ENCODE measurements at regions not wholly inside any gene's neighbourhood (a gene's known extent, or its start where the extent isn't known, plus 50 kb on each side); places are given as distances from the start of the nearest gene placed in this dataset.

- Histone ChIP-seq H3K4me2 (ENCODE audit: low read length) (no peak overlapping the region), H2AFZ (ENCODE audit: low read depth, low read length) (no peak overlapping the region)
- TF ChIP-seq POLR2AphosphoS5 (IDR thresholded peaks at IDR 0.05) (no peak), MXI1 (conservative IDR thresholded peaks at IDR 0.05; ENCODE audit: poor library complexity, severe bottlenecking) (no peak), EP300 (conservative IDR thresholded peaks at IDR 0.05; ENCODE audit: poor library complexity, severe bottlenecking) (no peak), EZH2 (IDR thresholded peaks at IDR 0.05; ENCODE audit: borderline replicate concordance, insufficient read depth, low read length, poor library complexity, severe bottlenecking) (no peak), CTCF (IDR thresholded peaks at IDR 0.05; ENCODE audit: poor library complexity, severe bottlenecking) (no peak), TAF1 (IDR thresholded peaks at IDR 0.05; ENCODE audit: low read depth) (no peak), RAD21 (conservative IDR thresholded peaks at IDR 0.05) (no peak), SMC3 (conservative IDR thresholded peaks at IDR 0.05; ENCODE audit: poor library complexity) (no peak)
- TF ChIP-seq, protein P1, sequence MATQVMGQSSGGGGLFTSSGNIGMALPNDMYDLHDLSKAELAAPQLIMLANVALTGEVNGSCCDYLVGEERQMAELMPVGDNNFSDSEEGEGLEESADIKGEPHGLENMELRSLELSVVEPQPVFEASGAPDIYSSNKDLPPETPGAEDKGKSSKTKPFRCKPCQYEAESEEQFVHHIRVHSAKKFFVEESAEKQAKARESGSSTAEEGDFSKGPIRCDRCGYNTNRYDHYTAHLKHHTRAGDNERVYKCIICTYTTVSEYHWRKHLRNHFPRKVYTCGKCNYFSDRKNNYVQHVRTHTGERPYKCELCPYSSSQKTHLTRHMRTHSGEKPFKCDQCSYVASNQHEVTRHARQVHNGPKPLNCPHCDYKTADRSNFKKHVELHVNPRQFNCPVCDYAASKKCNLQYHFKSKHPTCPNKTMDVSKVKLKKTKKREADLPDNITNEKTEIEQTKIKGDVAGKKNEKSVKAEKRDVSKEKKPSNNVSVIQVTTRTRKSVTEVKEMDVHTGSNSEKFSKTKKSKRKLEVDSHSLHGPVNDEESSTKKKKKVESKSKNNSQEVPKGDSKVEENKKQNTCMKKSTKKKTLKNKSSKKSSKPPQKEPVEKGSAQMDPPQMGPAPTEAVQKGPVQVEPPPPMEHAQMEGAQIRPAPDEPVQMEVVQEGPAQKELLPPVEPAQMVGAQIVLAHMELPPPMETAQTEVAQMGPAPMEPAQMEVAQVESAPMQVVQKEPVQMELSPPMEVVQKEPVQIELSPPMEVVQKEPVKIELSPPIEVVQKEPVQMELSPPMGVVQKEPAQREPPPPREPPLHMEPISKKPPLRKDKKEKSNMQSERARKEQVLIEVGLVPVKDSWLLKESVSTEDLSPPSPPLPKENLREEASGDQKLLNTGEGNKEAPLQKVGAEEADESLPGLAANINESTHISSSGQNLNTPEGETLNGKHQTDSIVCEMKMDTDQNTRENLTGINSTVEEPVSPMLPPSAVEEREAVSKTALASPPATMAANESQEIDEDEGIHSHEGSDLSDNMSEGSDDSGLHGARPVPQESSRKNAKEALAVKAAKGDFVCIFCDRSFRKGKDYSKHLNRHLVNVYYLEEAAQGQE (IDR thresholded peaks at IDR 0.05; ENCODE audit: borderline replicate concordance) = no peak
Measured at GRCh38 chr4:123014038-123014437, 91.6 kb upstream of the NUDT6 start.

DNA sequence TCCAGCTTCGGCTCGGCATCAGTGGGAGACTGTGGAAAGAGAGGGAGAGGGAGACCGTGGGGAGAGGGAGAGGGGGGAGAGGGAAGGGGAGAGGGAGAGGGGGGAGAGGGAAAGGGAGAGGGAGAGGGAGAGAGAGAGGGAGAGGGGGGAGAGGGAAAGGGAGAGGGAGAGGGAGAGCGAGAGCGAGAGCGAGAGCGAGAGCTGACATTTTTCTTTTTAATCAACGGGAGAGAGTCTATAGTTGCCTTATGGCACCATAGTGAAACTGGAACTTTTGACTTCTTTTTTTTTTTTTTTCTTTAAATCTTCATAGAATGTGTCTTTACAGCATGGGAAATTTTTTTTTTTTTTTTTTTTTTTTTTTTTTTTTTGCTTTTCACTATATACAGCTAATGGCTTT, 94.7 kb upstream of the NUDT6 start:
- no peak for TF ChIP-seq CTCF (IDR thresholded peaks at IDR 0.05; ENCODE audit: poor library complexity, severe bottlenecking)
- TF ChIP-seq EZH2 (IDR thresholded peaks at IDR 0.05; ENCODE audit: borderline replicate concordance, insufficient read depth, low read length, poor library complexity, severe bottlenecking) = no peak
- no peak for TF ChIP-seq SMC3 (conservative IDR thresholded peaks at IDR 0.05; ENCODE audit: poor library complexity)
- TF ChIP-seq POLR2AphosphoS5 (IDR thresholded peaks at IDR 0.05) = no peak
- no peak for TF ChIP-seq MXI1 (conservative IDR thresholded peaks at IDR 0.05; ENCODE audit: poor library complexity, severe bottlenecking)
- TF ChIP-seq RAD21 (conservative IDR thresholded peaks at IDR 0.05) = no peak
- TF ChIP-seq TAF1 (IDR thresholded peaks at IDR 0.05; ENCODE audit: low read depth) = no peak
- no peaks in the 10 kb centered on the region for H3K36me3 ChIP-seq (ENCODE audit: insufficient read depth, low read length)
- no peaks in the 10 kb centered on the region for H3F3A ChIP-seq (ENCODE audit: insufficient read depth, low read length, poor library complexity, severe bottlenecking)
- no peak overlapping the region for H3K27ac ChIP-seq (ENCODE audit: low read length)
- H3K9me3 ChIP-seq (ENCODE audit: low read length) = no peaks in the 10 kb centered on the region
- no peaks in the 10 kb centered on the region for H3K27me3 ChIP-seq (ENCODE audit: insufficient read depth, low read depth, low read length)
- no peak overlapping the region for H3K4me3 ChIP-seq (ENCODE audit: low read length)
- H3K79me2 ChIP-seq (replicated peaks; ENCODE audit: insufficient read depth, low read length) = no peaks in the 10 kb centered on the region
- no peaks in the 10 kb centered on the region for H4K20me1 ChIP-seq (ENCODE audit: insufficient read depth)
- H3K4me2 ChIP-seq (ENCODE audit: low read length) = no peak overlapping the region
- H3K9me2 ChIP-seq (ENCODE audit: insufficient read depth, low read length) = no peaks in the 10 kb centered on the region
- H3K9ac ChIP-seq (ENCODE audit: low read length) = no peak overlapping the region
- H2AFZ ChIP-seq (ENCODE audit: low read depth, low read length) = no peak overlapping the region

More at GRCh38 chr4:123014038-123014437, 91.6 kb upstream of the NUDT6 start:
- no peaks in the 10 kb centered on the region for H3K9me3 ChIP-seq (ENCODE audit: low read length)
- no peaks in the 10 kb centered on the region for H3K79me2 ChIP-seq (replicated peaks; ENCODE audit: insufficient read depth, low read length)
- no peak overlapping the region for H3K27ac ChIP-seq (ENCODE audit: low read length)
- H4K20me1 ChIP-seq (ENCODE audit: insufficient read depth) = no peaks in the 10 kb centered on the region
- H3K36me3 ChIP-seq (ENCODE audit: insufficient read depth, low read length) = no peaks in the 10 kb centered on the region
- H3F3A ChIP-seq (ENCODE audit: insufficient read depth, low read length, poor library complexity, severe bottlenecking) = no peaks in the 10 kb centered on the region
- no peak overlapping the region for H3K4me3 ChIP-seq (ENCODE audit: low read length)
- no peaks in the 10 kb centered on the region for H3K9me2 ChIP-seq (ENCODE audit: insufficient read depth, low read length)
- no peak overlapping the region for H3K9ac ChIP-seq (ENCODE audit: low read length)
- H3K27me3 ChIP-seq (ENCODE audit: insufficient read depth, low read depth, low read length) = no peaks in the 10 kb centered on the region
